ENCODE measurements at regions not wholly inside any gene's neighbourhood (a gene's known extent, or its start where the extent isn't known, plus 50 kb on each side); places are given as distances from the start of the nearest gene placed in this dataset.

DNA sequence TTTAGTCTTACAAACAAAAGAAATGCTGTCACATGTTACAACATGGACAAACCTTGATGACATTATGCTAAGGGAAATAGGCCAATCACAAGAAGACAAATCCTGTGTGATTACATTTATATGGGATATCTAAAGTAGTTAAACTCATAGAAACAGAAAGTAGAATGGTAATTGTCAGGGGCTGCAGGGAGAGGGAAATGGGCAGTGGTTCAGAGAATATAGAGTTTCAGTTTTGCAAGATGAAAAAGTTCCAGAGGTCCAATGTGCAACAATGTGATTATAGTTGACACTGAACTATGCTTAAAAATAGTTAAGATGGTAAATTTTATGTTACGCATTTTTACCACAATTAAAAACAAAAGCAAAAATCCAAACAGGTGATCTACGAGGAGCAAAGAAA is 265.5 kb downstream of the NDUFS4 start:
- DNase-seq (ENCODE audit: low spot score): no peak

DNA sequence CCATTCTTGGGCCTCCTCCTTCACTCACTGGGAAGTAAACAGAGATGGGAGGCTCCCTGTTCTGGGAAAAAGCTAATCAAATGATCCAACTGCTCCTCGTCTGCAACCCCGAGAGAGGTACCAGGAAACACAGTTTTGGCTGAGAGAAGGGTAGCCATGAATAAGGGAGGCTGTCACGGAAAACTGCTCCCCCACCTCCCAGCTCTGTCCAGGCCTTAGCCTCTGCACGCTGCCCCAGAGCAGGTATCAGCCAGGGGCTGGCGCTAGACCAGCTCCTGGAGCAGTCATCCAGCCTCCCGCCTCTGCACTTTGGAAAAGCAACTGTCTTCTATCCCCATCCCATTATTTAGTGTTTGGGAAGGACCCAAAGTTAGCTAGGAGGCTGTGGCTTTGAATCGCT is 266.1 kb downstream of the NDUFS4 start:
- DNase-seq (ENCODE audit: low spot score): no peak

DNA sequence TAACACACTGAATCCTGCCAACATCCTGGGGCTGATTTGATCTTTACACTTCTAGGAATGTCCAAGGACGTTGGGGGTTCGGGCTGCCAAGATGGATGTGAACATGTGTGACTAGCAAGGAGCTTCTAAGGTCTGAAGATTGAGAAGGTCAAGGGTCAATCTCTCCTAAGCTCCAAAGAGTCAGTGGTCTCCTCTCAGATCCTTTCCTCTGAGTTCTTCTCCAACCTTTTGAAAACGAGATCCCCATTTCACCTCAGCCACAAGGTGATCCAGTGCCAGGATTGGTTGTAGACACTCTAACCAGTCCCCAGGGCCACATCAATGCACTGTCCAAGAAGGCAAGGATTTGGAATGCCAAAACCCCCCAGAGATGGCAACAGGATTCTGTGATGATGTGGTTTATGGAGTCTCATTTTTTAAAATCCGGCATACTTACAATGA is 266.8 kb downstream of the NDUFS4 start:
- DNase-seq (ENCODE audit: low spot score): no peak

DNA sequence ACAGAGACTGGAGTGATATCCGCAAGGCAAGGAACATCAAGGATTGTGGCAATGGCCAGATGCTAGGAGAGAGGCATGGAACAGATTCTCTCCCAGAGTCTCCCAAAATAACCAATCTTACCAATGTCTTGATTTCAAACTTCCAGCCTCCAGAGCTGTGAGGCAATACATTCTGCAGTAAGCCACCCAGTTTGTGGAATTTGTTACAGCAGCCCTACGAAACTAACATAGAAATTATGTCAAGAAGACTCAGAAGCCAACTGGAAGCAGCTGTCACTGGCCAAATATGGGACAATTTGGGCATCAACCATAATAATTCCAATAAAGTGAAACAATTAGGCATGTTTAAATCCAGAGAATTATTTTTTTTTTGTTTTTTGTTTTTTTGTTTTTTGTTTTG is 271.1 kb downstream of the NDUFS4 start:
- no peak for DNase-seq (ENCODE audit: low spot score)

Data from COLO829 (cell line).